HT1080 (cell line): ENCODE measurements at regions not wholly inside any gene's neighbourhood (a gene's known extent, or its start where the extent isn't known, plus 50 kb on each side); places are given as distances from the start of the nearest gene placed in this dataset.
"Not testable (repeated sequence)": the region's sequence is repeated elsewhere in the genome, so short reads cannot be mapped to it uniquely, and the experiment has no call there.

Experiments
- DNase-seq: peaks from one replicate; pipeline ENCODE4 v3.0.0-alpha.2; 2015; ENCODE audit warnings: low read depth

DNA sequence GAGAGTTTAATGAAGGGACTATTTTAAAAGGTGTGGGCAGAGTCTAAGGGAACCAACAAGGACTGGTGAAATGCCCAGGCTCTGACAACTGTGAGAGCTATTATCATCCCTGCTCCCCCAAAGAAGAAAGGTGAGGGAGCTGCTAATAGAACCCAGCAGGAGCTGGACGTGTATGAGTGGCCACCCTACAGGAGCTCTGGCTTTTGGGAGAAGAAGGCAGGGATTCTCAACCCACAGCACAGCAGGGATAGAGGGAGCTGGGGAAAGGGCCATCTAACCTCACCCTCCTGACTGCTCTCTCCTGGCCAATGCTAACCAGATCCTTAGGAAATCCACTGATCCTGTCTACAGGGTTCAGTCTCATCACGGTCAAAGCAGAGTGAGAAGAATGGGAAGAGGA, 57.1 kb downstream of the GRIN2B start:
- DNase-seq: no peak

- DNase-seq: no peak
Observed at GRCh38 chr12:13918897-13919296, 62.5 kb downstream of the GRIN2B start.

- no peak for DNase-seq
Observed at GRCh38 chr12:13915096-13915495, 66.3 kb downstream of the GRIN2B start.

DNA sequence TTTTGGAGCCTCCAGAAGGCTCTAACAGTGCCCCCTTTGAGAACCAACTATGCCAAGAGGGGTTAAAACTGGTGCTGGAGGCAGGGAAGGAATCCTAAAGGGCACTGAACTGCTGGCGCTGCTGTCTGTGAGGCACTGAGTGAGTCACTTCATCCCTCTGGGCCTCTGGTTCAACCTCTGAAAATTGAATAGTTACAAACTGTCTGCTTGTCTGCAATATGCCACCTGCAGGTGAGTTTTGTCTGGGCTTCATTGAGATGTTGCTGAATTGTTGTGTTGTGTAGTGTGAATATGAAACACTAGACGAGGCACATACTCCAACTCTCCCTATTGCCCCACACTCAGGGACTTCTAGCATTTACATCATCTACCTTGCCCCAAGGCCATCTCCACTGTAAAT, 68.0 kb downstream of the GRIN2B start:
- DNase-seq: peak; percentile 7

DNA sequence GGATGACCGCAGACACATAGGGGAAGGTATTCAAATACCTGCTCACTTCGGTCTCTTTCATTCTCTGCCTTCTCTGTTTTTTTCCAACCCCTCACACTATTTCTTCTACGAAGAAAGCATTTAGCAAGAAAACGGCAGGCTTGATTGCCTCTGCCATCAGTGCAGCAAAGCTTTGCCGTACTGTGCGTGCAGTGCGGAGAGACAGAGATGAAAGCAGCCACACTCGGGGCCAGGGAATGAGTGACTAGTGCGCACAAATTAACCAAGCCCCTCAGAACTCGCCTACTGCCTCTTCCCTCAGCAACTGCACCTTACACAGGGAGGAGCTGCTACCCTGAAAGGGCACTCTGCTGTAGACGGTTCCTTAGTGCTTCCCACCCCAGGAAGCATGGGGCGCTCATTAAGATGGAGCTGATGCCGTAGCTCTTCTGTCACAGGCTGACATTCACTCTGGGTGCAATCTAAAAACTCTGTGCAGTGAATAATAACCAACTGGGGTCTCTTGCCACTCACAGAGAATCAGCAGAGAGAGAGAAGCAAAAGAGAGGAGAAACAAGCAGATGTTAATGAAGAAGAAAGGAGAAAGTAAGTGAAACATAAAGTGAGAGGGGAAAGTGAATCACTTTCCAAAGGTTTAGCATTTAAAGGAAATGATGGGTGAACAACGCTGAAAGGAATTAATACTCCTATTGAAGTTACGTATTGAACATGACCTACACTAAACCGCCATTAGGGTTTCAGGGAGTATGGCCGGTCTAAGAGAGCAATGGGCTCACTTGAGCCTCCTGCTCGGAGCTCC, 69.4 kb downstream of the GRIN2B start:
- no peak for DNase-seq

DNA sequence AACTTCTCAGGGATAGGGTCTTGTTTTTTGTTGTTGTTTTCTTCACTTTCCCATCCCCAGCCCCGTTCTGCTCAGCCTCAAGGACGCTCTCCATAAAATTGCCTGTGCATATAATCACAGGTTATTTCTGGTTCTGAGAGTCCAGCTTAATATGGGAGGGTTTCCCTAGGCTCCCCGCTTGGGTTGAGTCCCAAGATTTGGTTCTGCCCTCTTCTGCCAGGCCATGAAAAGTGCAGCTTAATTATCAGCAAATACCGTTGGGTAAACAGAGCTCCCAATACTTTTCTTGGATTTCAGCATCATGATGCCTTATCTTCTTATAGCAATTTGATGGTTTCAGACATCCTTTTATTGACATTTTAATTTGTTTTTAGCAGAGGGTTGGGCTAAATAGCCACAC, 75.6 kb downstream of the GRIN2B start:
- no peak for DNase-seq

GRCh38 chr12:13900718-13901117, 80.7 kb downstream of the GRIN2B start:
- DNase-seq: no peak

DNA sequence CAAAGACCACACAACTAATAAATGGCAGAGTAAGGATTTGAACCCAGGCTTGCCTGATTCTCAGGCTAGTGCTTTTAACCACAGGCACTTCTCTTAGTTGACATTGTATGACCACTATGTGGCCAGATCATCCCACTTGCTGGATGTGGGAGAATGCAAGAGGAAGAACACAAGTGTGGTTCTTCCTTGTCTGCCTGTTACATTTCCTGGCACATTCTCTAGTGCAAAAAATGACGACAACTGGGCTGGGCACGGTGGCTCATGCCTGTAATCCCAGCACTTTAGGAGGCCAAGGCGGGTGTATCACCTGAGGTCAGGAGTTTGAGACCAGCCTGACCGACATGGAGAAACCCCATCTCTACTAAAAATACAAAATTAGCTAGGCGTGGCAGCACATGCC, 83.0 kb downstream of the GRIN2B start:
- not testable (repeated sequence) for DNase-seq

DNA sequence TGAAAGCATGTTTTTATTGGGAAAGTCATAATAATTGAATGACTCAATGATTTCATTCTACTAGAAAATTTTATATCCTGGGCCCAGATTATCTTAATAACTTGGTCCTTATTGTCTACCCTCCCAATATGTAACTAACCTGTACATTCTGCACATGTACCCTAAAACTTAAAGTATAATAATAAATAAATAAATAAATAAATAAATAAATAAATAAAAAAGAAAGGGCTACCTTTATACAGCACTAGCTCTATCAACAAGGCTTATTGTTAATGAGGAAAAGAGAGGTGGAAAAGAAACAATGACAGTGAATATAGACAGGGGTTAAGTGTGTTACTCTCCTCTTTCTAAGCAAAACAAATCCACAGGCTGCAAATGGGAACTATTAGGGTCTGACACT, 83.6 kb downstream of the GRIN2B start:
- no peak for DNase-seq

- DNase-seq: peak; percentile 58
Observed at GRCh38 chr12:13896063-13896626, 85.3 kb downstream of the GRIN2B start.

- DNase-seq: no peak
Observed at GRCh38 chr12:13891902-13892301, 89.5 kb downstream of the GRIN2B start.

GRCh38 chr12:13890943-13891342, 90.5 kb downstream of the GRIN2B start:
- no peak for DNase-seq

GRCh38 chr12:13887779-13888388, 93.5 kb downstream of the GRIN2B start:
- no peak for DNase-seq

DNA sequence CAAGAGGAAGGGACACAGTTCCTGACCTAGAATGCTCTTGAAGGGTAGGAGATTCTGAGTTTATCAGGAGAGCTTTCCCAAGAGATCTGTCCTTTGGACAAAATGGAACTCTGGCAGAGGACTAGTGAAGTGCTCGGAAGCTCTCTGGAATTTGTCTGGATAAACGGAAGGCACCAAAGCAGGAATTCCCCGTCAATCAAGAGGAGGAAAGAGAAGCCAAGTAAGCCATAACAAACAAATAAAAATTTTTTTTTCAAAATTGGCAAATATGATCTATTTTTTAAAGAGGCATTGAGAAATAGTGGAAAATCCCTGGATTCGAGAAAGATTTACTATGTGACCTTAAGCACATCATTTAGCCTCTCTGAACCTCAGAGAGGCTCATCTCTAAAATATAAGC, 99.2 kb downstream of the GRIN2B start:
- DNase-seq: no peak

DNA sequence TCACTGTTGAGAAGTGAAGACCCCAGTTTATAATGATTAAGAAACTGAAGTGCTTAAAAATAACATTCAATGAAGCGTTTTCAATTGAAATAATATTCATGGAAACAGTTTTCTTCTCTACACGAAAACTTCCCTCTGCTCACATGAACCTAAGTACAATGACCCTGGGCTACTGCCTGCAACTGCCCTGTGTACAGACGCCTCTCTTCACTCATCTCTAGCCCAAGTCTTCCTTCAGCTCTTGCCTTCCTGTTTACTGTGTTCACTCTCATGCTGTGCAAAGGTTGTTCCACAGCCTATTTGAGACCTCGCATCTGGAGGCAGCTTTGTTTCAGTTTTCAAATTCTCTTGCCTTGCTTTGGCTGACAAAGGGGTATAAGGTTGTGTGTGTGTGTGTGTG, 100.8 kb downstream of the GRIN2B start:
- DNase-seq: no peak

GRCh38 chr12:13875744-13876143, 105.7 kb downstream of the GRIN2B start:
- no peak for DNase-seq

- DNase-seq: no peak
Observed at GRCh38 chr12:13870255-13870654, 111.1 kb downstream of the GRIN2B start.

DNA sequence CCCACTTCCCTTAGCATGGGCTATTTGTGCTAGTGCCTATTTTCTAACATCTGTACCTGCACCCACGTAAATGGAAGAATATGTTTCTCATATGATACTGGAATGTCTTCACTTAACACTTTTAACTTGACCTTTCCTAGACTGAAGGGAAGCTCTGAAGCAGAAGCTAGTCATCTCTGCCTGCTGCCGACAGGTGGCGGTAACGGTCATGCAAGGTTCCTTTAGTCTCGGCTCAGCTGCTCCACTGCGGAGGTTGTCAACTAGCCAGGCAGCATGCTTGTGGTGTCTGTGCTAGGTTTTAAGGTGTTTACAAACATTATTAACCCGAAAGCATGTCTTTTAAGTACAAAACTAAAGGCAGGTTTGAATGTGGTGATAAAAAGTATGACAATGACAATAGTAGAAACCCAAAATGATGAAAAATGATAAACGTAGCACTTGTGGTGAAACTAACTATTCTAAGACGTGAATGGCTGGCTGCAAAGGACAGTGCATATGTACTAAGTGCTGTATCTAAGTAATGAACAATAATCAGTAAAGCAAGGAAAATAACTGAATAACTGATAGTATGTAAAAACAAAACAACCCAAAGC, 117.2 kb downstream of the GRIN2B start:
- DNase-seq: peak; percentile 49

DNA sequence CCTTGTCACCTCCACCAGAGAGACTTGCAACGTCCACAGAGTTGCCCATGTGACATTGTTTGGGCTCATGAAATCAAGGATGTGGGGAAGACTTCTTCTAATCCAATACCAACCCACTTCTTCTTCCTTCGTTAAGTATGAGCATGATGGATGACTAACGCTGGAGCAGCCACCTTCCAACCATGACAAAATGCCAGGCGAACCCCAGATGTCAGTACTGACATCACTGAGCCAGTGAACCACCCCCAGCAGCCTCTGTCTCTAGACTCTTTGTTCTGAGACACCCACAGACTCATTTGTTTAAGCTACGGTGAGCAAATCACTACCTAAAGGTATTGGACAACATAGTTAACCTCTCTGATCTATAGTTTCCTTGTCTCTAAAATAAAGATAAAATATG, 123.7 kb downstream of the GRIN2B start:
- no peak for DNase-seq

DNA sequence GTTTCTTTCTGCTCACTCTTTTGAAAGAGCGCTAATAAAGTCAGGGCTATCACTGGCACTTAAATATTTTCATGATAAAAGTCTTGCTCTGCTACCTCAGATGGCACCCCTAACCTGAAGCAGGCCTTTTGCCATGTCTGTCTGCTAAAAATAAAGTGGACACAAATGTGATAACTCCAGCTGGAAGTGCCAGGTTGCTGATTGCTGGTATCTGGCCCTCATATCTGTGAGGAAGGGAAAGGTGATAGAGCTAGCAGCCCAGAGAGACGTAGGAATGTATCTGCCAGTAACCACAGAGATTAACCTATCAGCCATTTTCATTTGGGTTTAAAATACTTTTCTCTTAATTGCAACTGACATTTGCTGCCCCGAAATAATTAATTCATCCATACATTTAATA, 127.9 kb downstream of the GRIN2B start:
- DNase-seq: no peak

GRCh38 chr12:13851828-13852227, 129.6 kb downstream of the GRIN2B start:
- no peak for DNase-seq

- DNase-seq: no peak
Observed at GRCh38 chr12:13849456-13849855, 131.9 kb downstream of the GRIN2B start.

- DNase-seq: no peak
Observed at GRCh38 chr12:13843841-13844240, 137.6 kb downstream of the GRIN2B start.
